ENCODE measurements at regions not wholly inside any gene's neighbourhood (a gene's known extent, or its start where the extent isn't known, plus 50 kb on each side); places are given as distances from the start of the nearest gene placed in this dataset.

DNA sequence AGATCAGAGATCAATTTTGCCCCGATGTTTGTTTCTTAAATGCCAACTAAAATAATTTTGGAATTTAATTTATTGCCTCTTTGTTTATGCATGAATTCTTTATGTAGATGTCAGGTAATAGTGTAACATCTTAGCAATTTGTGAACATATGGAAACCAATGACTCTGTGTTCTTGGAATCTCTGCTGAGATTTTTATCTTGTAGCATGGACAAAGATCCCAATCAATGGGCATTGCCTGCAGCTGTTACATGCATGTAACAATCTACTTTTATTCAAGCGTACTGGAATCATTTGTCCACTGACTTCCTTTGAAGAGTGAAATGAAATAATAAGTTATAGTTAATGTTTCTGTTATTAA lies 61.6 kb upstream of the ARSJ start:
- ATAC-seq (no peak), DNase-seq (ENCODE audit: low spot score) (no peak)
- CTCF ChIA-PET, result no interaction called here

GRCh38 chr4:114043116-114043515 lies 63.7 kb upstream of the ARSJ start:
- DNase-seq (ENCODE audit: low spot score) (no peak), ATAC-seq (no peak)
- TF ChIP-seq MXD4 (CRISPR knock-in tag; IDR thresholded peaks at IDR 0.05; ENCODE audit: borderline replicate concordance) (no peak), MYBL2 (CRISPR knock-in tag; IDR thresholded peaks at IDR 0.05) (no peak), EMX1 (CRISPR knock-in tag; IDR thresholded peaks at IDR 0.05) (no peak), CREM (CRISPR knock-in tag; IDR thresholded peaks at IDR 0.05) (no peak), NFE2L1 (CRISPR knock-in tag; IDR thresholded peaks at IDR 0.05) (no peak), TEAD1 (CRISPR knock-in tag; IDR thresholded peaks at IDR 0.05) (no peak), SMAD3 (CRISPR knock-in tag; IDR thresholded peaks at IDR 0.05; ENCODE audit: borderline replicate concordance) (no peak), MAX (CRISPR knock-in tag; IDR thresholded peaks at IDR 0.05) (no peak), JAZF1 (CRISPR knock-in tag; IDR thresholded peaks at IDR 0.05) (no peak), NFYB (CRISPR knock-in tag; conservative IDR thresholded peaks at IDR 0.05; ENCODE audit: low read depth) (no peak), RORB (CRISPR knock-in tag; IDR thresholded peaks at IDR 0.05) (no peak), NR1H2 (CRISPR knock-in tag; IDR thresholded peaks at IDR 0.05) (no peak), NFATC4 (CRISPR knock-in tag; IDR thresholded peaks at IDR 0.05) (no peak), AR (CRISPR knock-in tag; IDR thresholded peaks at IDR 0.05) (no peak), IRF2 (CRISPR knock-in tag; IDR thresholded peaks at IDR 0.05; ENCODE audit: borderline replicate concordance, low read depth) (no peak)
- TF ChIP-seq, protein P1, sequence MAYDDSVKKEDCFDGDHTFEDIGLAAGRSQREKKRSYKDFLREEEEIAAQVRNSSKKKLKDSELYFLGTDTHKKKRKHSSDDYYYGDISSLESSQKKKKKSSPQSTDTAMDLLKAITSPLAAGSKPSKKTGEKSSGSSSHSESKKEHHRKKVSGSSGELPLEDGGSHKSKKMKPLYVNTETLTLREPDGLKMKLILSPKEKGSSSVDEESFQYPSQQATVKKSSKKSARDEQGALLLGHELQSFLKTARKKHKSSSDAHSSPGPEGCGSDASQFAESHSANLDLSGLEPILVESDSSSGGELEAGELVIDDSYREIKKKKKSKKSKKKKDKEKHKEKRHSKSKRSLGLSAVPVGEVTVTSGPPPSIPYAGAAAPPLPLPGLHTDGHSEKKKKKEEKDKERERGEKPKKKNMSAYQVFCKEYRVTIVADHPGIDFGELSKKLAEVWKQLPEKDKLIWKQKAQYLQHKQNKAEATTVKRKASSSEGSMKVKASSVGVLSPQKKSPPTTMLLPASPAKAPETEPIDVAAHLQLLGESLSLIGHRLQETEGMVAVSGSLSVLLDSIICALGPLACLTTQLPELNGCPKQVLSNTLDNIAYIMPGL (CRISPR knock-in tag; IDR thresholded peaks at IDR 0.05), result no peak
- TF ChIP-seq, protein P2, sequence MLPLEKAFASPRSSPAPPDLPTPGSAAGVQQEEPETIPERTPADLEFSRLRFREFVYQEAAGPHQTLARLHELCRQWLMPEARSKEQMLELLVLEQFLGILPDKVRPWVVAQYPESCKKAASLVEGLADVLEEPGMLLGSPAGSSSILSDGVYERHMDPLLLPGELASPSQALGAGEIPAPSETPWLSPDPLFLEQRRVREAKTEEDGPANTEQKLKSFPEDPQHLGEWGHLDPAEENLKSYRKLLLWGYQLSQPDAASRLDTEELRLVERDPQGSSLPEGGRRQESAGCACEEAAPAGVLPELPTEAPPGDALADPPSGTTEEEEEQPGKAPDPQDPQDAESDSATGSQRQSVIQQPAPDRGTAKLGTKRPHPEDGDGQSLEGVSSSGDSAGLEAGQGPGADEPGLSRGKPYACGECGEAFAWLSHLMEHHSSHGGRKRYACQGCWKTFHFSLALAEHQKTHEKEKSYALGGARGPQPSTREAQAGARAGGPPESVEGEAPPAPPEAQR (CRISPR knock-in tag; IDR thresholded peaks at IDR 0.05), result no peak
- TF ChIP-seq, protein P3, sequence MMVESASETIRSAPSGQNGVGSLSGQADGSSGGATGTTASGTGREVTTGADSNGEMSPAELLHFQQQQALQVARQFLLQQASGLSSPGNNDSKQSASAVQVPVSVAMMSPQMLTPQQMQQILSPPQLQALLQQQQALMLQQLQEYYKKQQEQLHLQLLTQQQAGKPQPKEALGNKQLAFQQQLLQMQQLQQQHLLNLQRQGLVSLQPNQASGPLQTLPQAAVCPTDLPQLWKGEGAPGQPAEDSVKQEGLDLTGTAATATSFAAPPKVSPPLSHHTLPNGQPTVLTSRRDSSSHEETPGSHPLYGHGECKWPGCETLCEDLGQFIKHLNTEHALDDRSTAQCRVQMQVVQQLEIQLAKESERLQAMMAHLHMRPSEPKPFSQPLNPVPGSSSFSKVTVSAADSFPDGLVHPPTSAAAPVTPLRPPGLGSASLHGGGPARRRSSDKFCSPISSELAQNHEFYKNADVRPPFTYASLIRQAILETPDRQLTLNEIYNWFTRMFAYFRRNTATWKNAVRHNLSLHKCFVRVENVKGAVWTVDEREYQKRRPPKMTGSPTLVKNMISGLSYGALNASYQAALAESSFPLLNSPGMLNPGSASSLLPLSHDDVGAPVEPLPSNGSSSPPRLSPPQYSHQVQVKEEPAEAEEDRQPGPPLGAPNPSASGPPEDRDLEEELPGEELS (CRISPR knock-in tag; IDR thresholded peaks at IDR 0.05), result no peak
- TF ChIP-seq, protein P4, sequence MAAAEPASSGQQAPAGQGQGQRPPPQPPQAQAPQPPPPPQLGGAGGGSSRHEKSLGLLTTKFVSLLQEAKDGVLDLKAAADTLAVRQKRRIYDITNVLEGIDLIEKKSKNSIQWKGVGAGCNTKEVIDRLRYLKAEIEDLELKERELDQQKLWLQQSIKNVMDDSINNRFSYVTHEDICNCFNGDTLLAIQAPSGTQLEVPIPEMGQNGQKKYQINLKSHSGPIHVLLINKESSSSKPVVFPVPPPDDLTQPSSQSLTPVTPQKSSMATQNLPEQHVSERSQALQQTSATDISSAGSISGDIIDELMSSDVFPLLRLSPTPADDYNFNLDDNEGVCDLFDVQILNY (CRISPR knock-in tag; IDR thresholded peaks at IDR 0.05), result no peak
- CTCF ChIA-PET, result no interaction called here
- H3K27me3 Mint-ChIP-seq (ENCODE audit: low read depth), result no peaks in the 10 kb centered on the region
- POLR2A ChIA-PET, result no interaction called here
- no peaks in the 10 kb centered on the region for H3K9me3 Mint-ChIP-seq
- no peaks in the 10 kb centered on the region for H3K4me1 Mint-ChIP-seq
- no peak overlapping the region for H3K4me3 Mint-ChIP-seq
- no peaks in the 10 kb centered on the region for H3K36me3 Mint-ChIP-seq
- H3K27ac Mint-ChIP-seq, result no peak overlapping the region

More for the DNA sequence above, 61.6 kb upstream of the ARSJ start:
- POLR2A ChIA-PET, result no interaction called here
- Mint-ChIP-seq H3K4me3 (no peak overlapping the region), H3K27ac (no peak overlapping the region), H3K36me3 (no peaks in the 10 kb centered on the region), H3K4me1 (no peaks in the 10 kb centered on the region), H3K9me3 (no peaks in the 10 kb centered on the region), H3K27me3 (ENCODE audit: low read depth) (no peaks in the 10 kb centered on the region)
- TF ChIP-seq ZBTB43 (CRISPR knock-in tag; IDR thresholded peaks at IDR 0.05) (no peak), RORB (CRISPR knock-in tag; IDR thresholded peaks at IDR 0.05) (no peak), ATF1 (CRISPR knock-in tag; IDR thresholded peaks at IDR 0.05) (no peak), ZBTB21 (CRISPR knock-in tag; IDR thresholded peaks at IDR 0.05; ENCODE audit: borderline replicate concordance) (no peak), TP53 (CRISPR knock-in tag; IDR thresholded peaks at IDR 0.05) (no peak), GTF2I (CRISPR knock-in tag; conservative IDR thresholded peaks at IDR 0.05) (no peak), ELF4 (CRISPR knock-in tag; IDR thresholded peaks at IDR 0.05; ENCODE audit: low read depth) (no peak), OVOL2 (CRISPR knock-in tag; IDR thresholded peaks at IDR 0.05; ENCODE audit: borderline replicate concordance) (no peak), PRRX2 (CRISPR knock-in tag; IDR thresholded peaks at IDR 0.05) (no peak)

Measured in WTC11 (cell line).